Right cardiac atrium (tissue), 5 donors: ENCODE measurements at regions not wholly inside any gene's neighbourhood (a gene's known extent, or its start where the extent isn't known, plus 50 kb on each side); places are given as distances from the start of the nearest gene placed in this dataset.

Experiments used
- ATAC-seq, 2 donors: fragments of 200-7000 bp; cut with Tn5 transposase; one replicate each; pipeline versions ENCODE4 v1.8.0 to v1.9.1; 2020; ENCODE audit warnings: moderate library complexity in 2 of 2, mild to moderate bottlenecking in 1 of 2
- DNase-seq, 3 donors: peaks; one replicate each; pipeline ENCODE4 v3.0.0-alpha.2; 2020
- H3K27ac ChIP-seq: one replicate; pipeline ENCODE4 v1.5.1; 2013; ENCODE audit warnings: mild to moderate bottlenecking, low read length, control low read depth, moderate library complexity
- H3K27me3 ChIP-seq: one replicate; pipeline ENCODE4 v1.6.1; 2013; ENCODE audit not compliant: control insufficient read depth, insufficient read depth
- H3K4me1 ChIP-seq: one replicate; pipeline ENCODE4 v1.6.1; 2013; ENCODE audit warnings: low read length; ENCODE audit not compliant: control insufficient read depth, insufficient read depth
- H3K4me3 ChIP-seq: one replicate; pipeline ENCODE4 v1.5.1; 2013; ENCODE audit warnings: low read length, control low read depth
- H3K9me3 ChIP-seq: one replicate; pipeline ENCODE4 v1.6.1; 2013; ENCODE audit warnings: low read length; ENCODE audit not compliant: control insufficient read depth
- WGBS: extraction: QIAGEN DNeasy Blood & Tissue Kit; methylation state at CpG from one replicate; pipeline ENCODE4 v1.1.7; 2013; 5-methylcytosine and 5-hydroxymethylcytosine counted together
- intact Hi-C, 4 donors: fragments of 100-400 bp; cut with DNase I; formaldehyde crosslinking; loops; one replicate each; pipeline versions ENCODE4 v1.11.0 to v1.14.0; 2022 to 2023
- donor health status: healthy with polysubstance abuse.
- donor health status: DM: no; HTN: yes; CAD: no.
- donor health status: DM: no; HTN: no; CAD: no.
- donor health status: DM: no; HTN: yes; CAD: no; lungs with severe emphysema.
- donor health status: DM: yes; HTN: yes; CAD: no.

- Histone ChIP-seq H3K4me3 (no peak overlapping the region), H3K4me1 (no peaks in the 10 kb centered on the region), H3K27ac (no peak overlapping the region), H3K9me3 (peaks cover 2% of the 10 kb centered on the region), H3K27me3 (no peaks in the 10 kb centered on the region)
- ATAC-seq (no peak), DNase-seq (no peak)
- 45% methylated on average over 4 of the region's 4 CpGs for WGBS
- intact Hi-C loops = no loop called here
These were observed 402.8 kb upstream of the RBFOX1 start for GRCh38 chr16:6929868-6930267.

GRCh38 chr16:6926762-6927161 lies 405.9 kb upstream of the RBFOX1 start:
- DNase-seq (no peak), ATAC-seq (no peak)
- WGBS = 35% methylated on average over 7 of the region's 7 CpGs
- intact Hi-C loops = no loop called here
- H3K27me3 ChIP-seq = no peaks in the 10 kb centered on the region
- peaks cover 2% of the 10 kb centered on the region for H3K9me3 ChIP-seq
- H3K4me1 ChIP-seq = no peaks in the 10 kb centered on the region
- H3K27ac ChIP-seq = no peak overlapping the region
- H3K4me3 ChIP-seq = no peak overlapping the region

- Histone ChIP-seq H3K4me3 (no peak overlapping the region), H3K9me3 (no peaks in the 10 kb centered on the region), H3K27me3 (no peaks in the 10 kb centered on the region), H3K4me1 (no peaks in the 10 kb centered on the region), H3K27ac (no peak overlapping the region)
- DNase-seq = no peak
- intact Hi-C loops = no loop called here
- ATAC-seq = no peak
- WGBS = 32% methylated on average over 6 of the region's 6 CpGs
These were observed 406.3 kb upstream of the RBFOX1 start for GRCh38 chr16:6926341-6926740.

GRCh38 chr16:6918646-6919045 lies 414.0 kb upstream of the RBFOX1 start:
- Histone ChIP-seq H3K27ac (no peak overlapping the region), H3K4me3 (no peak overlapping the region), H3K27me3 (no peaks in the 10 kb centered on the region), H3K4me1 (no peaks in the 10 kb centered on the region), H3K9me3 (peaks cover 2% of the 10 kb centered on the region)
- ATAC-seq = no peak
- 85% methylated on average over 7 of the region's 7 CpGs for WGBS
- intact Hi-C loops = no loop called here
- no peak for DNase-seq

- no peaks in the 10 kb centered on the region for H3K27me3 ChIP-seq
- H3K4me3 ChIP-seq = no peak overlapping the region
- no peak for ATAC-seq
- intact Hi-C loops = no loop called here
- H3K9me3 ChIP-seq = peaks cover 2% of the 10 kb centered on the region
- DNase-seq = no peak
- WGBS = 79% methylated on average over 2 of the region's 2 CpGs
- no peaks in the 10 kb centered on the region for H3K4me1 ChIP-seq
- H3K27ac ChIP-seq = no peak overlapping the region
These were observed 415.7 kb upstream of the RBFOX1 start for GRCh38 chr16:6916946-6917345.

- Histone ChIP-seq H3K27ac (no peak overlapping the region), H3K9me3 (no peaks in the 10 kb centered on the region), H3K4me1 (no peaks in the 10 kb centered on the region), H3K4me3 (no peak overlapping the region), H3K27me3 (no peaks in the 10 kb centered on the region)
- intact Hi-C loops = no loop called here
- 81% methylated on average over 5 of the region's 5 CpGs for WGBS
- no peak for DNase-seq
- ATAC-seq = no peak
These were observed 419.1 kb upstream of the RBFOX1 start for GRCh38 chr16:6913566-6913965.

GRCh38 chr16:6910301-6910700 lies 422.3 kb upstream of the RBFOX1 start:
- Histone ChIP-seq H3K4me1 (no peaks in the 10 kb centered on the region), H3K4me3 (no peak overlapping the region), H3K27me3 (no peaks in the 10 kb centered on the region), H3K27ac (no peak overlapping the region), H3K9me3 (no peaks in the 10 kb centered on the region)
- no peak for DNase-seq
- whole genome bisulfite sequencing = 49% methylated on average over 5 of the region's 5 CpGs
- no peak for ATAC-seq
- intact Hi-C loops = no loop called here

GRCh38 chr16:6905601-6906000 lies 427.0 kb upstream of the RBFOX1 start:
- Histone ChIP-seq H3K27me3 (no peaks in the 10 kb centered on the region), H3K27ac (no peak overlapping the region), H3K9me3 (no peaks in the 10 kb centered on the region), H3K4me1 (no peaks in the 10 kb centered on the region), H3K4me3 (no peak overlapping the region)
- intact Hi-C loops = no loop called here
- ATAC-seq = no peak
- 55% methylated on average over 3 of the region's 3 CpGs for WGBS
- no peak for DNase-seq

- Histone ChIP-seq H3K27me3 (no peaks in the 10 kb centered on the region), H3K27ac (no peak overlapping the region), H3K4me1 (no peaks in the 10 kb centered on the region), H3K9me3 (no peaks in the 10 kb centered on the region), H3K4me3 (no peak overlapping the region)
- intact Hi-C loops = no loop called here
- 64% methylated on average over 5 of the region's 5 CpGs for WGBS
- ATAC-seq (no peak), DNase-seq (no peak)
These were observed 429.0 kb upstream of the RBFOX1 start for GRCh38 chr16:6903671-6904070.

GRCh38 chr16:6898896-6899295 lies 433.7 kb upstream of the RBFOX1 start:
- Histone ChIP-seq H3K27ac (no peak overlapping the region), H3K4me3 (no peak overlapping the region), H3K27me3 (no peaks in the 10 kb centered on the region), H3K9me3 (no peaks in the 10 kb centered on the region), H3K4me1 (no peaks in the 10 kb centered on the region)
- ATAC-seq = no peak
- 82% methylated on average over 10 of the region's 10 CpGs for WGBS
- intact Hi-C loops = no loop called here
- no peak for DNase-seq

GRCh38 chr16:6897876-6898485 lies 434.7 kb upstream of the RBFOX1 start:
- ATAC-seq (no peak), DNase-seq (no peak)
- Histone ChIP-seq H3K27me3 (no peaks in the 10 kb centered on the region), H3K27ac (no peak overlapping the region), H3K4me3 (no peak overlapping the region), H3K9me3 (no peaks in the 10 kb centered on the region), H3K4me1 (no peaks in the 10 kb centered on the region)
- intact Hi-C loops = no loop called here
- 63% methylated on average over 8 of the region's 8 CpGs for WGBS

GRCh38 chr16:6892966-6893365 lies 439.7 kb upstream of the RBFOX1 start:
- Histone ChIP-seq H3K27me3 (no peaks in the 10 kb centered on the region), H3K4me3 (no peak overlapping the region), H3K27ac (no peak overlapping the region), H3K9me3 (no peaks in the 10 kb centered on the region), H3K4me1 (no peaks in the 10 kb centered on the region)
- intact Hi-C loops = no loop called here
- DNase-seq (no peak), ATAC-seq (no peak)
- 45% methylated on average over 4 of the region's 4 CpGs for WGBS
